ENCODE measurements at regions not wholly inside any gene's neighbourhood (a gene's known extent, or its start where the extent isn't known, plus 50 kb on each side); places are given as distances from the start of the nearest gene placed in this dataset.
"Not testable (repeated sequence)": the region's sequence is repeated elsewhere in the genome, so short reads cannot be mapped to it uniquely, and the experiment has no call there.

GRCh38 chr3:33919312-33920120 lies 121.1 kb downstream of the PDCD6IP start:
- DNase-seq: no peak

- DNase-seq: no peak
Measured at GRCh38 chr3:33920511-33920910, 122.1 kb downstream of the PDCD6IP start.

- no peak for DNase-seq
Measured at GRCh38 chr3:33921608-33922007, 123.2 kb downstream of the PDCD6IP start.

GRCh38 chr3:33926998-33927605 lies 128.7 kb downstream of the PDCD6IP start:
- no peak for DNase-seq

- DNase-seq: no peak
Measured at GRCh38 chr3:33929813-33930212, 131.4 kb downstream of the PDCD6IP start.

GRCh38 chr3:33931512-33931911 lies 133.1 kb downstream of the PDCD6IP start:
- DNase-seq: no peak

- no peak for DNase-seq
Measured at GRCh38 chr3:33932010-33932764, 133.8 kb downstream of the PDCD6IP start.

GRCh38 chr3:33936171-33936920 lies 137.9 kb downstream of the PDCD6IP start:
- no peak for DNase-seq

- no peak for DNase-seq
Measured at GRCh38 chr3:33936921-33937525, 138.6 kb downstream of the PDCD6IP start.

GRCh38 chr3:33937628-33938027 lies 139.2 kb downstream of the PDCD6IP start:
- peak; percentile 41 for DNase-seq

GRCh38 chr3:33940149-33940548 lies 141.7 kb downstream of the PDCD6IP start:
- no peak for DNase-seq

GRCh38 chr3:33940736-33941135 lies 142.3 kb downstream of the PDCD6IP start:
- DNase-seq: no peak

GRCh38 chr3:33941804-33942203 lies 143.4 kb downstream of the PDCD6IP start:
- DNase-seq: no peak

GRCh38 chr3:33942483-33943150 lies 144.2 kb downstream of the PDCD6IP start:
- DNase-seq: no peak

- no peak for DNase-seq
Measured at GRCh38 chr3:33943277-33943676, 144.8 kb downstream of the PDCD6IP start.

GRCh38 chr3:33946612-33947011 lies 148.2 kb downstream of the PDCD6IP start:
- not testable (repeated sequence) for DNase-seq

GRCh38 chr3:33947272-33948195 lies 149.1 kb downstream of the PDCD6IP start:
- DNase-seq: no peak

- DNase-seq: no peak
Measured at GRCh38 chr3:33949074-33949473, 150.6 kb downstream of the PDCD6IP start.

- no peak for DNase-seq
Measured at GRCh38 chr3:33954956-33955355, 156.5 kb downstream of the PDCD6IP start.

- no peak for DNase-seq
Measured at GRCh38 chr3:33956206-33956605, 157.8 kb downstream of the PDCD6IP start.

GRCh38 chr3:33956776-33957175 lies 158.3 kb downstream of the PDCD6IP start:
- no peak for DNase-seq

Measured in inflammatory macrophage treated with lipopolysaccharide for 4 hours (primary cell).